NCI-H2081 treated with DMSO at 0.1 percent for 48 hours (cell line): ENCODE measurements at regions not wholly inside any gene's neighbourhood (a gene's known extent, or its start where the extent isn't known, plus 50 kb on each side); places are given as distances from the start of the nearest gene placed in this dataset.

ENCODE experiments used
- DNase-seq: peaks from one replicate; lab custom pipeline; 2025; lab: John Stamatoyannopoulos, UW

GRCh38 chr7:25279705-25280104 lies 51.4 kb upstream of the NPVF start:
- DNase-seq, result no peak

GRCh38 chr7:25280181-25280580 lies 51.9 kb upstream of the NPVF start:
- DNase-seq, result no peak

DNA sequence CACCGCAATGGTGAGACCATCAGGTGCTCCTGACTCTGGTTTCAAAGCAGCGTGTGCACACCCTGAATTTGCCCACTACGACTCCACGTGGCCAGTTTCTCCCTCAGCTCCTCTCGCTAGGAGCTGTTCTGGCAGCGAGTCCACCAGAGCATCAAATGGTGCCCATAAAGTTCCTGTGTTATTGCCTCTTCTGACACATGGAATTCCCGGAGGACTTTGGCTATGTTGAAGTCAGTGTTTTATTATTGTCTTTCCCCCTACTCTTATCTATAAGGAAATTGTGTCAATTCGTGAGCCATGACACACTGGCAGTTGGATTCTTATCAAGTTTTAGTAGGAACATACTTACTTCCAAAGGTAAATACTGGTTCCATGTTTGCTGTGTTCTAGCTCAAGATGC lies 53.9 kb upstream of the NPVF start:
- DNase-seq, result no peak

- DNase-seq, result no peak
Measured at GRCh38 chr7:25286756-25287155, 58.5 kb upstream of the NPVF start.

GRCh38 chr7:25287291-25287690 lies 59.0 kb upstream of the NPVF start:
- no peak for DNase-seq

DNA sequence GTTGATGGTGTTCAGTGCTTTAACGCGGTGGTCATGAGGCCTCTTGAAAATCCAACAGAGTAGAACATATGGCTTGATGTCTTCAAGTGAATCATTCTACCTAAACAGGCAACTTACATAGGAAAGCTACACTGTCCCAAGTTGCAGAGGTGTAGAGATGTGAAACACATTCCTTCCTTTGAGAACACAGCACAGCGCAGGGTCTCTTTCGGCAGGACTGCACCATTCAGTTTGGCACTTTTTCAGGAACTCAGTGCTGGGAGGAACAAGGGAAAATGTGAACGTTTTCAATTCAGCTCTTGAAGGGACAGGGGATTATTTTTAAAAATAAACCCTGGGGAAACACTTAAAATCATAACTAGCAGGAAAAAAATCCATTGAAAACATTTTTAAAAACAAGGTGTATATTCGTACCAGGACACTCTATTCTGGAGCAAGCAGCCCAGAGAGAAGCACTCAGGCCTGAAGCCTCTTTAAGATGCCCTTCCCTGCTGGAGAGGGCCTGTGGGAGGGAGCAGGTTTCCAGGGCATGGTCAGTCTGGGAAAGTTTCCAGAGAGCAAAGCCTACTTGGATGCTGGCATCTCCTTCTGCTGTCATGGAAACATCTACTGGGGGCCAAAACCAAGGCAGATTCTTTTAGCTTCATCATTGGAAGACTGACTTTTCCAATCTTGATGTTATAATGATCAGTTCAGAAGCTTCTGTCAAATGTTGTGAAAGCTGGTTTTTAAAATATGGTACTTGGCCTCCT lies 60.4 kb upstream of the NPVF start:
- DNase-seq, result no peak

DNA sequence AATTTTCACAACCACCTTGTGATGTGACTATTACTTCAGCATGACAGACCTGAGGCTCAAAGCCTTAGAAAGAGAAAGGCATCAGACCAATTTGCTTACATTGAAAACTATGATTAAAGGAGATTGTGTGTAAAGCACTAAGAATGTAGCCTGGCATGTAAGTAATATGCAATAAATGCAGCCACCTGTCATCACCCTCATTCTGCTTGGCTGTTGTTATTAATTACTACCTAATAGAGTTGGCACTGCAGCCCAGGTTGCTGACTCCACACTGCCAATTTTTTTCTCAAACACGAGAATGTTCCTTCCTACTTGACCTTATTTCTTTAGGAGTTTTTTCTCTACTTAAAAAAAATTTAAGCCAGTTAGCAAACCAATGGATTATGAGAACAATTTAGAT lies 61.2 kb upstream of the NPVF start:
- DNase-seq, result no peak

GRCh38 chr7:25294624-25295023 lies 66.3 kb upstream of the NPVF start:
- no peak for DNase-seq

- no peak for DNase-seq
Measured at GRCh38 chr7:25295387-25295786, 67.1 kb upstream of the NPVF start.

DNA sequence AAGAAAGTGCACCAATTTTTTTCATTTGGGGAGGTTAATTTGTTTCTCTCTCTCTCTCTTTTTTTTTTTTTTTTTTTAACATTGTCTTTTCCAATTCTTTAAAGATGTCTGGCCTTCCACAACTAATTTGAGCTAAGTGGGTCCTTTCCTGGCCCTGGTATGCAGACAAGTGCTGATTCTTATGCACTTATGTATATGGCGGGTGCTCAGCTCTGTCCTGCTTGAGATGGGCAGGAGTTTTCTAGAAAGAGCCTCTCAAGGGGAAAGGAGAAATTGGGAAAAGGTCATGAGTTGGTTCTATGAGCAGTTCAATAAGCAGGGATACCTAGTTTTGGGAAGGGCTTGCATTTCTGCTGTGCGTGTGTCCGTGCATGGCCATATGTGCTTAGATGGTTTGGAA lies 67.8 kb upstream of the NPVF start:
- no peak for DNase-seq

DNA sequence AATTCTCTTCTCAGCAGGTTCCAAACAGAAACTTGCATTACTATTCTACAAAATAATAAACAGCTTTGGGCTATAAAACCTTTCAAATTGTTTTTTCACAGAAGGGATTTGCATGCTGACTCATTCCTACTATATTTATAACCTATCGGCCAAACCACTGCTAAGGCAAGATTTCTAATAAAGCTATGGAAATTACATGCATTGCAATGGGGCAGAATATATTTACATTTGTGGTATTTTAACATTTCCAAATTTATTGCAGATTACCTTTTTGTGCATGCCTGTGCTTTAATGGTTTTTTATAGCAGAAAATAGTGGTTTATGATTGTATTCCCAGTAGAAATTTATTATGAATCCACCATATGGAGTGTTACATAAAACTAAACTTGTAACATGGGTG lies 69.0 kb upstream of the NPVF start:
- no peak for DNase-seq

DNA sequence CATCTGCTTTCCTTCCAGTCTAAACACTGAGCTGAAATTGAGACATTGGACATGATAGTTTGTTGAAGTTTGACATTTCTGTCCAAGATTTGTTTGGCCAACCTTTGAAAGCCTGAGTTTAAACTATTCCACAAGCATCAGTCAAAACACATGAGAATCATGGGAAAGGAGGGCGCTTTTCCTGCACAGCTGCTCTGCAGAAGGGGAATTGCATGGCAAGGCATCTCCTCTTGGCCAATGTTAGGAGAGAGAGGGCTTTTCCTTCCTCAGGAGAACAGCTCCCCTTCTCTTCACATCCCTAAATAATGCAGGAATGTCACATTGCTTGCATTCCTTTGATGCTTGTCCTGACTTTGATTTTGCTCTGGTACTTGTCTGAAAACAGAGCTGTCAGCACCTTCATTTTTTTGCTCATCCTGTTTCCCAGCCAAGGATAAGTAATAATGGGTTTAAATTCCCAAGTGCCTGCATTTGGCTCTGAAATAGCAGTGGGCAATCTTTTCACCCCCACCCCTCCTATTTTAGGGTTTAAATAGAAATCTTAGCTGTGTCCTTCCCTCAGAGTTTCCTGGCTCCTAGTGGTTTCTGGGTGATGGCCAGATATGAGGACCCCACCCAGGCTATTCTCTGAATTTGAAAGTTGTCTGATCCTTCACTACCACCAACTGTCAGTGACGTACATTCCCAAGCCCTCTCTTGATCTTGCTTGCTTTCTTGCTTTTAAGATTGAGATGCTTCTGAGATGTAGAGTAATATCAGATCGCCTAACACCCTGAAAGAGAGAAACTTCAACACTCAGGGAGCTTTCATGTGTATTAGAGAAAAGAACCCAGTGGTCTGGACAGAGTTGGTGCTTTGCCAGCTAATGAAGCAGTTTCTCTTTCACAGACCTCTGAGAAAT lies 75.2 kb upstream of the NPVF start:
- no peak for DNase-seq

DNA sequence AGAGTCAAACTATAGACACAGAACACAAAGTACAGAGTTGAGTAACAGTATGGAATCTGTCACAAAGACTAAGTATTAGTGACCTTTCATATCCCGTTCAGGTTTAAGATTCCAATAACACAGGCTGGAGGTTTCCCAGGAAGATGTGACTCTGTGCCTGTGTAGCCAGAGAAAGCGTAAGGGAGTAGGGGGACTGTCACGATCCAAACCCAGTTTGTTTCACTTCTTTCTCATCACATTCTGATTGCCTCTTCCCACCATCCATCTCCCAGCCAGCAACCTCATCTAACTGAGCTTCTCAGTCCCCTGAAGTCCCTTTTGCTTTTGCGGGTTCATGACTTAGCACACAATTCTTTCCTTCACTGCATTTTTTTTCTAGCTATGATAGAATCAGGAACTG lies 76.4 kb upstream of the NPVF start:
- no peak for DNase-seq

DNA sequence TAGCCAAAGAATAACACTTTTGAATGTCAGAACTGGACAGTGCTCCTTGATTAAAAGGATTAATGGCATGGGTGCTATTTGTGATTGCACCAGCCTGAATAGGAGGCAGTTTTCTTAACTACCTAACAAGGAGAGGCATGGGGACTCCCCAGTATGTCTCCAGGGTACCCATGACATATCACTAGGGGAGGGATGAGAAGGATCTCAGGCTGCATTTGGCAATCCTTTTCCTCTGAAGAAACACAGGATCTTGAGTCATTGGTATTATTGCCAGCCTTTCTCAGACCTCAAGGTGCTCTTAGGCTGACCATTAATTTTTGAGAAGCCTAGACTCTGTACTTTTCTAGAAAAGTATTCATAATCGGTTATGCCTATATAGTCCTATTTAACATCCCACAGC lies 77.5 kb upstream of the NPVF start:
- DNase-seq, result no peak

DNA sequence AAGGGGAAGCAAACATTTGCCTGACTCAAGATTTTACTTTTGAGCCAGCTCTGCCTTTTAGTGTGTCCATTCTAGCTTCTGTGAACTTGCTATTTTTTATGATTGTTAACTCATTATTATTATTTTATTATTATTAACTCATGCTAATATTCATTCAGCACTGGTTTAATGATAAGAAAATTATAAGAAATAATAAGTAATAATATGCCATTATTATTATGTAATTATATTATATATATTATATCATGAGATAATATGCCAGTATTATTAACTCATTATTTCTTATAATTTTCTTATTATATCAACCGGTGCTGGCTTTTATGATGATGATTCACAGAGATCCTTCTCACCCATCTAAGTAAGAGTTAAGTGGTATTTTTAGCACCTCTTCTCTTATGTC lies 79.3 kb upstream of the NPVF start:
- no peak for DNase-seq

DNA sequence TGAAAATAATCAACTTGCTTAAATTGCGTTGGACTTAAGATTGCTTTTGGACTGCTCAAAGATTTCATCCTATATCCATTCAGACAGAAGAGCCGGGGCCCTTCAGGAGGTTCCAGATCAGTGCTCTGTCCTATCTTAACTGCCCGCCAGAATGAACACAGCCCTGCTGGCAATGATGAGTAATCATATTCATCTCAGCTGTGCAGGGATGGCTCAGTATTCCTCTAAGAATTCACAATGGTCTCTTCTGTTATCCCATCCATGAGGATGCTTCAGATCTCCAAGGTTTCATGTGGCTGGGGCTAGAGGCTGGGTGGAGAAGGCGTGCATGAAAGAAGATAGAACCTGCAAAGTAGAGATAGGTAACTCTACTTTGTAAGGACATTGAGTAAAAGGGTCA lies 80.0 kb upstream of the NPVF start:
- DNase-seq, result no peak

DNA sequence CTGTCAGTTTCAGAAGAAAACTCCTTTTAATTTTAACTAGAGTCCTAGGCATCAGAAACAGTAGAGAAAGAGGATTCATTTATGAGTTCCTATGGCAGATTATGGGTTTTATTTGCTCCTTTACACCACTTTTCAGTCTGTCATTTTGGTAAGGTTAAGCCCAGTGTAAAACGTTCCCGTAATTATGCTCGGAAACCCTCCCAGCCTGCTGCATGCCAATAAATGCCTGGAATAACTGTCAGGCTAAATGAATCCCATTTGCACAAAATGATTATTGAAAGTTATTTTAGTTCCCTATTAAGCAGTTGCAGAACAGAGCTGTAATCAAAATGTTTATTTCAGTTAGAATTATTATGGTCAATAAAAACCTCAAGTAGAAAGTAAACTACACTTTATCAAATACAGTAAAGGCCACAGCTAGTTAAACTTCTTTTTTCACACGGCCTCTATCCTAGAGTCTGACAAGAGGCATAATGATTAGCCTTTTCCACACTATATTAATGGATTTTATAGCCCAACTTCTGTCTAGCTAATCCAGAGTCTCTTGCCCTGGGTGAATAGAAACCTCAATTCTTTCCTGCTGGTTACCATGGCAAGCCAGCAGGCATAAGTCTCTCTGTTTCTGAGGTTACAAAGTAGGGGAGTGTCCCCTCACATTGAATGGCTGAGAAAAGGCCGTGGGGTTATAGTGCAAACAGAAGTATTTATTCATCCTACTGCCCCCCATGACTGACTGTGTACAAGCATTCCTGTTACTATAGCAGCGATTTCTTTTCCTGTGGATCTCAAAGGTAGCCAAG lies 80.8 kb upstream of the NPVF start:
- no peak for DNase-seq

DNA sequence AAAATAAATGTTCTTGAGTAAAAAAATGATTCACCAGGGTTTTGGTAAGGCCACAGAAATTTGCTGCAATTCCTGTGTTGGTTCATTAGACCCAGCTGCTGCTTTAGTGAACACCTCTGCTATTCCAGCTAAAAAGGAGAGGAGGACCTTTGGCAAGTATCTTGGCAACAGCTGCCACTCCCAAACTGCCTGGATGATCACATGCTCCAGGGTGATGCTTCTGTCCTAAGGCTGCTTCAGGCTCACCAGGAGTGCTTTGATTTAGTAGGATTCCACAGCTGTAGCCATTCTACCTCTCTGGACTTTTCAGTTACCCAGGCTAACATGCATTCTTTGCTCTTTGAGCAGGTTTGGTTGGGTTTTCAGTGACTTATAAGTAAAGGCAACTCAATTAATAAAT lies 82.6 kb upstream of the NPVF start:
- no peak for DNase-seq

DNA sequence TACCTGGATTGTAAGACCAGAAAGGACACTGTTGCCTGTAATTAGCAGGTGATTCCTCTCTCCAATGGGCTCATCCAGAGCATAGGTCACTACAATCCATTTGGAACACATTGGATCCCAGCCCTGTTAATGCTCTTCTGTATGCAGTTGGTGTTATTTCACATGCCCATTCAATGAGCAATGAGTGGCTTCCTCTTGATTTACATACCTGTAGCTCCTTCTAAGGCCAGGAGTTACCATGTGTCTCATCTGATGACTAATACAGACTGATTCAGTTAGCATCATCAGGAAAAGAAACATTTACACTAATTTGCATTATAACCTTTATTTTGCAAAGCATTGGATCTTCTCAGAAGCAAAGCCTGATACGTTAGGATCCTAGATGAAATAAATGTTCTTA lies 83.1 kb upstream of the NPVF start:
- DNase-seq, result no peak

- no peak for DNase-seq
Measured at GRCh38 chr7:25312968-25313367, 84.7 kb upstream of the NPVF start.

- DNase-seq, result no peak
Measured at GRCh38 chr7:25313526-25313925, 85.2 kb upstream of the NPVF start.

DNA sequence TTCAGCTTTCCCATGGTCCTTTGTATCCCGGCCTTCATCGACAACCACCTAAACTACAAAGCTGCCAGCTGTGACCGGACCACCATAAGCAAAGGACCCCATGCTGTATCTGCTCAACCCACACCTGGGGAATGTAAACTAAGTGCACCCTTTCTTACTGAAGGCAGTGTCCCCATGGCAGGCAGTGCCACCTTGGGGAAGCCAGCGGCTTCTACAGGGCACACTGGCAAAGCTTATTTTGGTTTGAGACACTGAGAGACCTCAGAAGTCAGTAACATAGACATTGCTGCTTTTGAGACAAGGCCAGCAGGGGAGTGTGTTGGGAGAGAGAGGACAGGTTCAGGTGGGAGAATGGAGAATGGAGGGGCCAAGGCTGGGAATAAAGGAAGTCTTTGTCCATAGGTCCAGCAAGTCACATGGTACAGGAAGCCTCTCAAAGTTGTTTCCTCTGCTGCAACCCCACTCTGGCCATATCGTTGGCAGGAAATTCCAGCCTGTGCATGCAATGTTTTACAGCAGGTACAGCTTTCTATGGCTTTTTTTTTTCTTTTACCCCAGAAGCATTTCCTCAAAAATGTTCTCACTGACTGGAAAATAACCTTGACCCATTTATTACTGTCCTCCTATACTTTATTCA lies 85.9 kb upstream of the NPVF start:
- no peak for DNase-seq
